SK-N-SH (cell line): ENCODE measurements at regions not wholly inside any gene's neighbourhood (a gene's known extent, or its start where the extent isn't known, plus 50 kb on each side); places are given as distances from the start of the nearest gene placed in this dataset.

Experiments
- CTCF ChIA-PET: fragments of 300-600, 350-600 bp; formaldehyde crosslinking; extraction: SDS; loops from one replicate; lab custom pipeline; 2021; lab: Yijun Ruan, JAX
- POLR2A ChIA-PET: fragments of 350-600 bp; sonication (Branson Sonifier 250); formaldehyde crosslinking; extraction: SDS; loops from one replicate; lab custom pipeline; 2020; ENCODE audit warnings: antibody characterized with exemption, inconsistent platforms; lab: Yijun Ruan, JAX
- DNase-seq: peaks from one replicate; pipeline ENCODE4 v3.0.0; 2012
- H2AFZ ChIP-seq: fragments of 200-600 bp; sonication (generic); 2 replicates; pipeline ENCODE4 v1.8.1; 2016; ENCODE audit warnings: antibody characterized with exemption, mild to moderate bottlenecking, low read depth
- H3F3A ChIP-seq: fragments of 200-600 bp; sonication (generic); replicated peaks from 2 replicates; pipeline ENCODE3; 2016; ENCODE audit warnings: antibody characterized with exemption, mild to moderate bottlenecking; ENCODE audit not compliant: insufficient read depth
- H3K27ac ChIP-seq, 2 experiments: fragments of 200-500 bp in 1 of 2; fragments of 200-600 bp in 1 of 2; sonication (Bioruptor generic) in 1 of 2; sonication (generic), shearing (Covaris generic) in 1 of 2; 2 replicates each; pipeline versions ENCODE4 v1.5.1 to v1.6.1; 2014 to 2016; ENCODE audit warnings: low read depth in 2 of 2, inconsistent platforms in 1 of 2, low read length in 1 of 2, mild to moderate bottlenecking in 1 of 2, mixed read lengths in 1 of 2
- H3K27me3 ChIP-seq: fragments of 200-600 bp; sonication (generic), shearing (Covaris generic); 2 replicates; pipeline ENCODE4 v1.6.1; 2016; ENCODE audit warnings: mixed run types; ENCODE audit not compliant: insufficient read depth
- H3K36me3 ChIP-seq, 2 experiments: fragments of 200-500 bp in 1 of 2; fragments of 200-600 bp in 1 of 2; sonication (Bioruptor generic) in 1 of 2; sonication (generic) in 1 of 2; replicated peaks in 1 of 2; 2 replicates each; pipeline versions ENCODE3 to v1.5.1; 2014 to 2016; ENCODE audit warnings: low read length in 1 of 2, mild to moderate bottlenecking in 1 of 2; ENCODE audit not compliant: insufficient read depth in 2 of 2, control insufficient read depth in 1 of 2
- H3K4me1 ChIP-seq, 2 experiments: fragments of 200-500 bp in 1 of 2; fragments of 200-600 bp in 1 of 2; sonication (Bioruptor generic) in 1 of 2; sonication (generic), shearing (Covaris generic) in 1 of 2; 2 replicates each; pipeline versions ENCODE4 v1.5.1 to v1.6.1; 2014 to 2016; ENCODE audit warnings: low read depth in 1 of 2, low read length in 1 of 2, mixed run types in 1 of 2; ENCODE audit not compliant: insufficient read depth in 2 of 2, control insufficient read depth in 1 of 2
- H3K4me2 ChIP-seq: fragments of 200-600 bp; sonication (generic), shearing (Covaris generic); 2 replicates; pipeline ENCODE4 v1.6.1; 2017; ENCODE audit warnings: mixed run types
- H3K4me3 ChIP-seq, 2 experiments: fragments of 200-500 bp in 1 of 2; fragments of 200-600 bp in 1 of 2; sonication (Bioruptor generic) in 1 of 2; sonication (generic), shearing (Covaris generic) in 1 of 2; 2 replicates each; pipeline versions ENCODE4 v1.5.1 to v1.8.1; 2014 to 2016; ENCODE audit warnings: low read depth in 2 of 2, inconsistent platforms in 1 of 2, low read length in 1 of 2, mild to moderate bottlenecking in 1 of 2, mixed read lengths in 1 of 2, moderate library complexity in 1 of 2
- H3K79me2 ChIP-seq: fragments of 200-600 bp; sonication (generic); 2 replicates; pipeline ENCODE4 v1.8.1; 2017; ENCODE audit warnings: mild to moderate bottlenecking; ENCODE audit not compliant: insufficient read depth
- H3K9ac ChIP-seq: fragments of 200-600 bp; sonication (generic); 2 replicates; pipeline ENCODE4 v1.6.1; 2017; ENCODE audit warnings: mixed run types
- H3K9me2 ChIP-seq: fragments of 200-600 bp; sonication (generic); 2 replicates; pipeline ENCODE4 v1.6.1; 2017; ENCODE audit warnings: mixed run types
- H3K9me3 ChIP-seq: fragments of 200-600 bp; sonication (generic); 2 replicates; pipeline ENCODE4 v1.6.1; 2017; ENCODE audit warnings: mixed run types, mild to moderate bottlenecking, moderate library complexity
- H4K20me1 ChIP-seq: fragments of 200-600 bp; sonication (generic); 2 replicates; pipeline ENCODE4 v1.6.1; 2017; ENCODE audit warnings: mild to moderate bottlenecking, mixed run types; ENCODE audit not compliant: insufficient read depth
- CHD2 ChIP-seq: fragments of 150-350 bp; IDR thresholded peaks from 2 replicates; pipeline ENCODE4 v1.6.1; 2018; ENCODE audit warnings: low read length; ENCODE audit not compliant: partially characterized antibody
- EP300 ChIP-seq, 2 experiments: IDR thresholded peaks; 2 replicates each; pipeline versions ENCODE4 v1.4.0 to v1.6.1; 2012; ENCODE audit warnings: borderline replicate concordance in 1 of 2, low read depth in 1 of 2, low read length in 1 of 2
- EZH2phosphoT487 ChIP-seq: fragments of 200-600 bp; sonication (generic); IDR thresholded peaks from 2 replicates; pipeline ENCODE4 v1.6.1; 2017; ENCODE audit warnings: low read depth, mixed run types, mild to moderate bottlenecking, antibody characterized with exemption, moderate library complexity, borderline replicate concordance
- FOSL2 ChIP-seq: IDR thresholded peaks from 2 replicates; pipeline ENCODE4 v1.4.0; 2012; ENCODE audit warnings: low read depth, mild to moderate bottlenecking, moderate library complexity, borderline replicate concordance
- FOXM1 ChIP-seq: IDR thresholded peaks from 2 replicates; pipeline ENCODE4 v1.4.0; 2012; ENCODE audit warnings: low read depth, mild to moderate bottlenecking
- GABPA ChIP-seq: IDR thresholded peaks from 2 replicates; pipeline ENCODE4 v1.4.0; 2012; ENCODE audit warnings: low read depth, mild to moderate bottlenecking
- IRF3 ChIP-seq: fragments of 150-350 bp; IDR thresholded peaks from 2 replicates; pipeline ENCODE4 v1.6.1; 2016; ENCODE audit warnings: mild to moderate bottlenecking, low read depth, low read length
- JUND ChIP-seq: IDR thresholded peaks from 2 replicates; pipeline ENCODE4 v1.4.0; 2012
- MEF2A ChIP-seq: IDR thresholded peaks from 2 replicates; pipeline ENCODE4 v1.4.0; 2012; ENCODE audit warnings: low read depth, borderline replicate concordance
- MXI1 ChIP-seq: IDR thresholded peaks from 2 replicates; pipeline ENCODE4 v1.6.1; 2012; ENCODE audit warnings: mild to moderate bottlenecking, low read depth, low read length, improper control_type of control experiment
- NFIC ChIP-seq: IDR thresholded peaks from 2 replicates; pipeline ENCODE4 v1.4.0; 2012; ENCODE audit warnings: borderline replicate concordance
- RAD21 ChIP-seq: IDR thresholded peaks from 2 replicates; pipeline ENCODE4 v1.6.1; 2012; ENCODE audit warnings: mild to moderate bottlenecking, low read length
- RXRA ChIP-seq: IDR thresholded peaks from 2 replicates; pipeline ENCODE4 v1.4.0; 2012; ENCODE audit warnings: low read depth, mild to moderate bottlenecking, borderline replicate concordance
- SIN3A ChIP-seq: IDR thresholded peaks from 2 replicates; pipeline ENCODE4 v1.6.1; 2012; ENCODE audit warnings: low read depth, mild to moderate bottlenecking, low read length, moderate library complexity, borderline replicate concordance
- SMC3 ChIP-seq: IDR thresholded peaks from 2 replicates; pipeline ENCODE4 v1.6.1; 2012; ENCODE audit warnings: low read depth, low read length, improper control_type of control experiment
- TAF1 ChIP-seq: IDR thresholded peaks from 2 replicates; pipeline ENCODE4 v1.6.1; 2012; ENCODE audit warnings: low read depth, mild to moderate bottlenecking, low read length, moderate library complexity, borderline replicate concordance
- TCF12 ChIP-seq: IDR thresholded peaks from 2 replicates; pipeline ENCODE4 v1.4.0; 2012
- USF1 ChIP-seq: IDR thresholded peaks from 2 replicates; pipeline ENCODE4 v1.4.0; 2012; ENCODE audit warnings: low read depth, borderline replicate concordance
- USF2 ChIP-seq: fragments of 150-350 bp; IDR thresholded peaks from 2 replicates; pipeline ENCODE4 v1.6.1; 2017; ENCODE audit warnings: antibody characterized with exemption, low read length, low read depth, borderline replicate concordance
- YY1 ChIP-seq: IDR thresholded peaks from 2 replicates; pipeline ENCODE4 v1.4.0; 2012; ENCODE audit warnings: low read depth, mild to moderate bottlenecking
- WGBS: methylation state at CpG from one replicate; pipeline ENCODE4 v1.1.6; 2017; ENCODE audit warnings: low lambda C conversion rate; 5-methylcytosine and 5-hydroxymethylcytosine counted together
- TF ChIP-seq, protein P1 (sequence below): IDR thresholded peaks from 2 replicates; pipeline ENCODE4 v1.4.0; 2012; ENCODE audit warnings: low read depth

DNA sequence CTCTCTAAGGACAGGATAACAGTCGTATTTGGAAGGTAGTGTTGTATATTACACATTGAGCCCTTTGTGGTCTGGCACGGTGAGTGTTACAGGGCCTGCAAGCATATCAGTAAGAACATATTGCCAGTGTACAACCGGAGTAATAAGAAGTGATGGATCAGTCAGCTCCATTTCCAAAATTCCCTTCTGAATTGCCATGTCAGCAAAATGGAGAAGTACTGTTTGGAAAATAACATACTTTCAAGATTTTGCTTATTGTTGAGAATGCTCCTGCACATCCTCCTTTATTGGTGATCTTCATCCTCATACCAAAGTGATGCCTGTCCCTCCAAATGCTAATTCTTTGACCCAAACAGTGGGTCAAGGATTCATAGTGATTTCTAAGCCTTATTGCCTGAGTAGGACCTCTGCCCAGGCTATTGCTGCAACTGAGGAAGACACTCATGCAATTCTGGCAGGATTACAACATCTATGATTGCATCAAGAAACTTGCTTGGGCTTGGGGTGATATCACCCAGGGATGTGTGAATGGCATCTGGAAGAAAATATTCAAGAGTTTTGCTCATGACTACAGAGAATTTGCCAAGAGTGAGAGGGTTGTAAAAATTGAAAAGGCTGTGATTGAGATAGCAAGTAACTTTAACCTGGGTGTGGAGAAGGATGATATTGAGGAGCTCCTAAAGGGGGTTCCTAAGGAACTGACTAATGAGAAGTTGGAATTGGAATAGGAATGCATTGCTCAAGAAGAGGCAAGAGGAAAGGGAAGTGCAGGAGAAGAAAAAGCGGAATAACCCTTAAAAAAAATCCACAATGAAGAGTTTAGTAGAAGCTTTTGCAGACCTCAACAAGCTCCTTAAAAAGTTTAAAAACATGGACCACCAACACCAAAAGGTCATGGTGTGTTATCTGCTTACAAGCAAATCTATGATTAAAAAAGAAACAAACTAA lies 452.2 kb upstream of the SORCS1 start:
- POLR2A ChIA-PET = no interaction called here

DNA sequence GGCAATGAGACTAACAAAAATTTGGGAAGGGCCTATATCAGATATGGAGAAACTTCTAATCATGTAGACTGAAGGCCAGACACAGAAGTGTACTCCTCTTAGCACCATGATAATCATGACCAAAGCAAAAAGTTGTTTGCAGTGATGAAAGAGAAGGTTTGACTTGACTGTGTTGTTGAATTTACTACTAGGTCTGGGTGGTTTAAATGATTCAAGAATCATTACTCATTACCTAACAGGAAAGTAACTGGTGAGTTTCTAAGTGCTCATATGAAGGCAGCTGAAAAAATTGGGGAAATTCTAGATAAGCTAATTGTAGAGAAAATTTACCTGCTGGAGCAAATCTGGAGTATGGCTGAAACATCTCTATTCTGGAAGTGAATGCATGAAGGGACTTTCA lies 451.5 kb upstream of the SORCS1 start:
- H3K79me2 ChIP-seq = no peaks in the 10 kb centered on the region
- H2AFZ ChIP-seq = no peak overlapping the region
- H3K27me3 ChIP-seq = no peaks in the 10 kb centered on the region
- H3K36me3 ChIP-seq = no peaks in the 10 kb centered on the region
- no peak overlapping the region for H3K4me3 ChIP-seq
- ChIA-PET POLR2A (no interaction called here), CTCF (no interaction called here)
- no peaks in the 10 kb centered on the region for H4K20me1 ChIP-seq
- no peak for DNase-seq
- H3F3A ChIP-seq = no peaks in the 10 kb centered on the region
- no peak overlapping the region for H3K27ac ChIP-seq
- H3K4me2 ChIP-seq = no peak overlapping the region
- no peaks in the 10 kb centered on the region; a peak in 1 of 4 replicates for H3K4me1 ChIP-seq
- H3K9me2 ChIP-seq = no peaks in the 10 kb centered on the region
- H3K9ac ChIP-seq = no peak overlapping the region
- no peaks in the 10 kb centered on the region for H3K9me3 ChIP-seq
- no peak for TF ChIP-seq YY1
- TF ChIP-seq USF2 = no peak
- TF ChIP-seq MXI1 = no peak
- TF ChIP-seq FOSL2 = no peak
- TF ChIP-seq RAD21 = no peak
- no peak for TF ChIP-seq SMC3
- TF ChIP-seq GABPA = no peak
- TF ChIP-seq CHD2 = no peak
- TF ChIP-seq USF1 = no peak
- no peak for TF ChIP-seq RXRA

More for the DNA sequence above, 452.2 kb upstream of the SORCS1 start:
- Histone ChIP-seq H3K27me3 (no peaks in the 10 kb centered on the region), H3K4me3 (no peak overlapping the region), H2AFZ (no peak overlapping the region), H3K9me3 (no peaks in the 10 kb centered on the region), H3K9me2 (no peaks in the 10 kb centered on the region), H3K9ac (no peak overlapping the region), H3K36me3 (no peaks in the 10 kb centered on the region), H3K4me1 (no peaks in the 10 kb centered on the region; a peak in 1 of 4 replicates), H4K20me1 (no peaks in the 10 kb centered on the region), H3F3A (no peaks in the 10 kb centered on the region), H3K27ac (no peak overlapping the region), H3K79me2 (no peaks in the 10 kb centered on the region), H3K4me2 (no peak overlapping the region)
- 59% methylated on average over 4 of the region's 4 CpGs for WGBS
- TF ChIP-seq NFIC (no peak), IRF3 (no peak), MEF2A (no peak), EP300 (IDR thresholded peaks at IDR 0.05; ENCODE audit: borderline replicate concordance in 1 of 2, low read depth in 1 of 2, low read length in 1 of 2) (no peak), SIN3A (no peak), EZH2phosphoT487 (no peak), JUND (no peak), TAF1 (no peak), FOXM1 (no peak), TCF12 (no peak), USF2 (no peak), GABPA (no peak), MXI1 (no peak)
- TF ChIP-seq, protein P1, sequence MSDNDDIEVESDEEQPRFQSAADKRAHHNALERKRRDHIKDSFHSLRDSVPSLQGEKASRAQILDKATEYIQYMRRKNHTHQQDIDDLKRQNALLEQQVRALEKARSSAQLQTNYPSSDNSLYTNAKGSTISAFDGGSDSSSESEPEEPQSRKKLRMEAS = no peak
- CTCF ChIA-PET = interaction anchor here (1.2 kb wide), 1 partner anchor 18 kb away, joined by 3 read pairs; no protein-coding TSS in a partner anchor
- no peak for DNase-seq
